ENCODE measurements at regions not wholly inside any gene's neighbourhood (a gene's known extent, or its start where the extent isn't known, plus 50 kb on each side); places are given as distances from the start of the nearest gene placed in this dataset.

DNA sequence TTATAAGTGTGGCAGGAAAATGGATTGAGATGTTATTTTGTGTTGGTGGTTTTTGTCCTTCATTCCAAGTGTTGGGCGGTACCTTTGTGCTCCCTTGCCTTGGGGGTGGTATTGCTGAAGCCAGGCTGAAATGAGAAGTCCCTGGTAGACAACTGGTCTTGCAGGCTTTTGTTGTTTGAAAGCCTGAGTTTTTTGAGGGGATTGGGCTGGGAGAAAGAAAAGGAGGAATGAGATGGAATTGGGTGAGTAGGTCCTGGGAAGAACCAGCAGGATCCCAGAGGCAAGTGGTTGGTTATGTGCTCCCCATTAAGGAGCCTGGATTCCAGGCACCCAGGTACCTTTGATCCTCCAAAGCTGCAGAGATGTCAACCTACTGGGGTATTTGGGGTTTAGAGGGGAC lies 93.7 kb upstream of the SLC2A1 start:
- TF ChIP-seq, protein P1, sequence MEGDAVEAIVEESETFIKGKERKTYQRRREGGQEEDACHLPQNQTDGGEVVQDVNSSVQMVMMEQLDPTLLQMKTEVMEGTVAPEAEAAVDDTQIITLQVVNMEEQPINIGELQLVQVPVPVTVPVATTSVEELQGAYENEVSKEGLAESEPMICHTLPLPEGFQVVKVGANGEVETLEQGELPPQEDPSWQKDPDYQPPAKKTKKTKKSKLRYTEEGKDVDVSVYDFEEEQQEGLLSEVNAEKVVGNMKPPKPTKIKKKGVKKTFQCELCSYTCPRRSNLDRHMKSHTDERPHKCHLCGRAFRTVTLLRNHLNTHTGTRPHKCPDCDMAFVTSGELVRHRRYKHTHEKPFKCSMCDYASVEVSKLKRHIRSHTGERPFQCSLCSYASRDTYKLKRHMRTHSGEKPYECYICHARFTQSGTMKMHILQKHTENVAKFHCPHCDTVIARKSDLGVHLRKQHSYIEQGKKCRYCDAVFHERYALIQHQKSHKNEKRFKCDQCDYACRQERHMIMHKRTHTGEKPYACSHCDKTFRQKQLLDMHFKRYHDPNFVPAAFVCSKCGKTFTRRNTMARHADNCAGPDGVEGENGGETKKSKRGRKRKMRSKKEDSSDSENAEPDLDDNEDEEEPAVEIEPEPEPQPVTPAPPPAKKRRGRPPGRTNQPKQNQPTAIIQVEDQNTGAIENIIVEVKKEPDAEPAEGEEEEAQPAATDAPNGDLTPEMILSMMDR (IDR thresholded peaks at IDR 0.05): no peak
- no peak for TF ChIP-seq POLR2A (IDR thresholded peaks at IDR 0.05)

Data from suprapubic skin (tissue), 3 donors.